DOHH2 (cell line): ENCODE measurements at regions not wholly inside any gene's neighbourhood (a gene's known extent, or its start where the extent isn't known, plus 50 kb on each side); places are given as distances from the start of the nearest gene placed in this dataset.

Source experiments
- EZH2phosphoT487 ChIP-seq: fragments of 200-600 bp; sonication (generic); IDR thresholded peaks from 2 replicates; pipeline ENCODE4 v1.6.1; 2017; ENCODE audit warnings: borderline replicate concordance, mild to moderate bottlenecking, antibody characterized with exemption, low read length, moderate library complexity, mixed read lengths
- TF ChIP-seq, protein P1 (sequence below): fragments of 200-600 bp; sonication (generic); IDR thresholded peaks from one replicate; pipeline ENCODE4 v1.5.1; 2014; ENCODE audit warnings: antibody characterized with exemption, mild to moderate bottlenecking, low read depth, low read length; ENCODE audit not compliant: poor library complexity, severe bottlenecking

DNA sequence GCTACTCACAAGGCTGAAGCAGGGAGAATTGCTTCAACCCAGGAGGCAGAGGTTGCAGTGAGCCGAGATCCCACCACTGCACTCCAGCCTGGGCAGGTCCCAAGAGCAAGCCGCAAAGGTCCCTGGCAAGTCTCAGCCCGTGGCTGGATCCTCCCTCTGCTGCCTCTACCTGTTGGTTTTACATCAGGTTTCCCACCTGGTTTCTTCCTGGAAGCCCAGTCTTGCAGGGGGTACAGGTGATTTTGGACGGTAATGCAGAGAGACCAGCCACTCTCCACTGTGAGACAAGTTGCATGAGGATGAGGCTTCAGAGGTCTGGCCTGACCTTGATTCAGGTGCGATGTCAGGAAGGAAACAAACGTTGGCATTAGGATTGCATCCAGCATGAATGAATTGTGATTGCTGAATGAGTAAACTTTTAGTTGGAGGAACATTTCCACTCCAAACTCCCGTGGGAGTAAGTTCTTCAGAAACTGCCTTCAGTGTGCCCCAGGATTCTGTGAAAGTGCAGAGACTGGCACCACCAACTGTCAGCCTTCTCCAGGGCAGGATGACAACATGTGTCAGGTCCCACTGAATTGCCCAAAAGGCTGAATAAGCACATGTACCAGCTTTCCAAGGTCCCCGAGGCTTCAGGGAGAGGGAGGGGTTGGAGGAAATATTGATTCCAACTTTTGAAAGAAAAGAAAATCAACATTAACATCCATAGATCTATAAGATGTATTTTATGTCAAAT, 189.4 kb downstream of the TJP1 start:
- TF ChIP-seq, protein P1, sequence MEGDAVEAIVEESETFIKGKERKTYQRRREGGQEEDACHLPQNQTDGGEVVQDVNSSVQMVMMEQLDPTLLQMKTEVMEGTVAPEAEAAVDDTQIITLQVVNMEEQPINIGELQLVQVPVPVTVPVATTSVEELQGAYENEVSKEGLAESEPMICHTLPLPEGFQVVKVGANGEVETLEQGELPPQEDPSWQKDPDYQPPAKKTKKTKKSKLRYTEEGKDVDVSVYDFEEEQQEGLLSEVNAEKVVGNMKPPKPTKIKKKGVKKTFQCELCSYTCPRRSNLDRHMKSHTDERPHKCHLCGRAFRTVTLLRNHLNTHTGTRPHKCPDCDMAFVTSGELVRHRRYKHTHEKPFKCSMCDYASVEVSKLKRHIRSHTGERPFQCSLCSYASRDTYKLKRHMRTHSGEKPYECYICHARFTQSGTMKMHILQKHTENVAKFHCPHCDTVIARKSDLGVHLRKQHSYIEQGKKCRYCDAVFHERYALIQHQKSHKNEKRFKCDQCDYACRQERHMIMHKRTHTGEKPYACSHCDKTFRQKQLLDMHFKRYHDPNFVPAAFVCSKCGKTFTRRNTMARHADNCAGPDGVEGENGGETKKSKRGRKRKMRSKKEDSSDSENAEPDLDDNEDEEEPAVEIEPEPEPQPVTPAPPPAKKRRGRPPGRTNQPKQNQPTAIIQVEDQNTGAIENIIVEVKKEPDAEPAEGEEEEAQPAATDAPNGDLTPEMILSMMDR = no peak
- TF ChIP-seq EZH2phosphoT487 = no peak
